Activated CD8-positive, alpha-beta T cell treated with anti-CD3 and anti-CD28 coated beads for 36 hours (primary cell): ENCODE measurements at regions not wholly inside any gene's neighbourhood (a gene's known extent, or its start where the extent isn't known, plus 50 kb on each side); places are given as distances from the start of the nearest gene placed in this dataset.

ENCODE experiments used
- ATAC-seq: fragments of 200-7000 bp; cut with Tn5 transposase; one replicate; pipeline ENCODE4 v1.10.0; 2021; ENCODE audit warnings: mild to moderate bottlenecking, moderate library complexity
- CTCF ChIA-PET: fragments of 350-600 bp; sonication (Branson Sonifier 250); formaldehyde crosslinking; loops from one replicate; lab custom pipeline; 2021; ENCODE audit warnings: antibody characterized with exemption; lab: Charles Lee
- POLR2A ChIA-PET: fragments of 350-600 bp; sonication (Branson Sonifier 250); formaldehyde crosslinking; loops from one replicate; lab custom pipeline; 2021; ENCODE audit warnings: antibody characterized with exemption; lab: Charles Lee
- DNase-seq: peaks from one replicate; pipeline ENCODE4 v3.0.0-alpha.2; 2020
- H3K27ac Mint-ChIP-seq: one replicate; pipeline ENCODE4 v1.8.0; 2021; ENCODE audit warnings: mild to moderate bottlenecking, mixed read lengths
- H3K27me3 Mint-ChIP-seq: one replicate; pipeline ENCODE4 v1.8.0; 2021; ENCODE audit warnings: mixed read lengths
- H3K36me3 Mint-ChIP-seq: one replicate; pipeline ENCODE4 v1.8.0; 2021; ENCODE audit warnings: low read depth, mixed read lengths
- H3K4me1 Mint-ChIP-seq: one replicate; pipeline ENCODE4 v1.8.0; 2021; ENCODE audit warnings: low read depth, mixed read lengths
- H3K4me3 Mint-ChIP-seq: one replicate; pipeline ENCODE4 v1.8.0; 2021; ENCODE audit warnings: mild to moderate bottlenecking, moderate library complexity, mixed read lengths
- H3K9me3 Mint-ChIP-seq: one replicate; pipeline ENCODE4 v1.8.0; 2021; ENCODE audit warnings: mixed read lengths
- intact Hi-C: fragments of 100-400 bp; cut with micrococcal nuclease; formaldehyde crosslinking; loops from one replicate; pipeline ENCODE4 v1.10.0; 2022
- TF ChIP-seq, protein P1 (sequence below): fragments of 200-600 bp; IDR thresholded peaks from one replicate; pipeline ENCODE4 v1.8.0; 2022; ENCODE audit warnings: antibody characterized with exemption, mild to moderate bottlenecking

DNA sequence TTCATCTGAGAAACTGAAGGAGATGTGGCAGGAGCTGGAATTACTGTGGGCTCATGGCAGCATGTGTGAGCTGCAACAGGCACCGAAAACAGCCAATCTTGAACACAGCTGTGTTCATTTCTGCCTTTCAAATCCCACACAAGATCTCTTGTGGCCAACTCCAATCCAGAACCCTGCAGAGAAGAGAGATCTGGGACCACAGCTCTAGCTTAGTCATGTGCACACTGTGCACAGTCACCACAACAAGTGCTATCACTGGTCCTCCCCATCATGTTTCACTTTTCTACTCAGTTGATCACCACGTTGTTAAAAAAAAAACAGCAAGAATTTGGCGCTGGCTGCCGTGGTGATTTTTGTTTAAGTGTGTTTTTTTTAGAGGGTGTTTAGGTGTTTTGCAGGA is 254.5 kb upstream of the ELAC2 start:
- H3K9me3 Mint-ChIP-seq, result no peaks in the 10 kb centered on the region
- CTCF ChIA-PET, result no interaction called here
- H3K4me1 Mint-ChIP-seq, result no peaks in the 10 kb centered on the region
- DNase-seq (no peak), ATAC-seq (no peak)
- intact Hi-C loops, result no loop called here
- H3K4me3 Mint-ChIP-seq, result no peak overlapping the region
- POLR2A ChIA-PET, result no interaction called here
- H3K27me3 Mint-ChIP-seq, result no peaks in the 10 kb centered on the region
- H3K27ac Mint-ChIP-seq, result no peak overlapping the region
- H3K36me3 Mint-ChIP-seq, result no peaks in the 10 kb centered on the region
- TF ChIP-seq, protein P1, sequence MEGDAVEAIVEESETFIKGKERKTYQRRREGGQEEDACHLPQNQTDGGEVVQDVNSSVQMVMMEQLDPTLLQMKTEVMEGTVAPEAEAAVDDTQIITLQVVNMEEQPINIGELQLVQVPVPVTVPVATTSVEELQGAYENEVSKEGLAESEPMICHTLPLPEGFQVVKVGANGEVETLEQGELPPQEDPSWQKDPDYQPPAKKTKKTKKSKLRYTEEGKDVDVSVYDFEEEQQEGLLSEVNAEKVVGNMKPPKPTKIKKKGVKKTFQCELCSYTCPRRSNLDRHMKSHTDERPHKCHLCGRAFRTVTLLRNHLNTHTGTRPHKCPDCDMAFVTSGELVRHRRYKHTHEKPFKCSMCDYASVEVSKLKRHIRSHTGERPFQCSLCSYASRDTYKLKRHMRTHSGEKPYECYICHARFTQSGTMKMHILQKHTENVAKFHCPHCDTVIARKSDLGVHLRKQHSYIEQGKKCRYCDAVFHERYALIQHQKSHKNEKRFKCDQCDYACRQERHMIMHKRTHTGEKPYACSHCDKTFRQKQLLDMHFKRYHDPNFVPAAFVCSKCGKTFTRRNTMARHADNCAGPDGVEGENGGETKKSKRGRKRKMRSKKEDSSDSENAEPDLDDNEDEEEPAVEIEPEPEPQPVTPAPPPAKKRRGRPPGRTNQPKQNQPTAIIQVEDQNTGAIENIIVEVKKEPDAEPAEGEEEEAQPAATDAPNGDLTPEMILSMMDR, result no peak

DNA sequence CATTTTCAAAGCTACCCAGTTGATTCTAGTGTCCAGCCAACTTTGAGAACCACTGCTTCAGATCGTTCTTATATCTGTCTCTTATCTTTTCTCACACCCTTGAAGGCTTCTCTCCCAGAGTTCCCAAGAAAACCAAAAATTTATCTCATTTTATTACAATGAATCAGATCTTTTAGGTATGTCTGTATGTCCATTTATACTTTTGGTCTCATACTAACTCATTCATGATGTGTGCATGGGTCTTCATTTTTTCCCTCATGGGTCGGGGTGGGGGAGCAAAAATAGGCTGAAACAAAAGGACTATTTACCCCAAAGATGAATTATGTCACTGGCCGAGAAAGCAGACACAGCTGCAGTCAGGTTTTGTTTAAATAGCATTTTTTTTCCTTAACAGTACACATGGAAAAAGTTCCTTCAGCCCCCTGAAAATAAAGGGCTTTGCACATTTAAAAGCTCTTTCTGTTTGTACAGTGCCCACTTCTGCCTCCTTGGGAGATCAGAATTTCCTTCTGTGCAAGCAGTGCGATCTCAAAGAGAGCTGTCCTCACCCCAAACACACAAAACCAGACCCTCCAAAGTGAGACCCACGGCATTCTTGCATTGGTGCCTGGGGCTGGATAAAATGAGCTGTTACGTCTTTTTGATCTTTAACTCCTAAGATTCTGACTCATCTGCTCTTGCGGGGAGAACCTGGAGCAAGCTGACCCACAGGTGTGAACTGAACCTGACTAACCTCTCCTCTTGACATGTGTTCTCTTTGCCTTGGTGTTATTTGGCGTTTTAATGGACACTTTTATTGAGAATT is 251.2 kb upstream of the ELAC2 start:
- DNase-seq (no peak), ATAC-seq (no peak)
- ChIA-PET POLR2A (interaction anchor here (1.3 kb wide), 1 partner anchor 16 kb away, joined by 3 read pairs; no protein-coding TSS in a partner anchor), CTCF (interaction anchor here (1.0 kb wide), 1 partner anchor 239 kb away, joined by 3 read pairs; no protein-coding TSS in a partner anchor)
- no peak overlapping the region for H3K4me3 Mint-ChIP-seq
- H3K36me3 Mint-ChIP-seq, result no peaks in the 10 kb centered on the region
- no peaks in the 10 kb centered on the region for H3K27me3 Mint-ChIP-seq
- no peak overlapping the region for H3K27ac Mint-ChIP-seq
- TF ChIP-seq, protein P1, result no peak
- intact Hi-C loops, result no loop called here
- no peaks in the 10 kb centered on the region for H3K9me3 Mint-ChIP-seq
- H3K4me1 Mint-ChIP-seq, result no peaks in the 10 kb centered on the region

DNA sequence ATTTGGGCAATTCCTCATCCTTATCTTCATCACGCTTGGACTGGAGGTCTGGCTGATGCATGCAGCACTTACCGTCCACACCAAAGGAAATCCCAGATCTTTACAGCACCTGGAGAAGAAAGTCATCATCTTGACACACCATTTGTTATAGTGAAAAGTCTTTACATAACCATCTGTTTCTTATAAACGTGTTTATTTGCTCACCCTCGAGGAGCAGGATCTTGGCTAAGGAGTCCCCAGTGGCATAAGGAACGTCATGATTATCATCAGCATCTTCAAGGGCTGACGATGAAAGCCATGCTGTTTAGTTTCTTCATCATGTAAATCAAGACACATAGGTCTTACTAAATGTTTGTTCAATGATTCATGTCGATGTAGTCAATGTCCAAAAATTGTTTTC is 248.8 kb upstream of the ELAC2 start:
- no peaks in the 10 kb centered on the region for H3K36me3 Mint-ChIP-seq
- DNase-seq (no peak), ATAC-seq (no peak)
- TF ChIP-seq, protein P1, result no peak
- no peaks in the 10 kb centered on the region for H3K27me3 Mint-ChIP-seq
- intact Hi-C loops, result no loop called here
- no peaks in the 10 kb centered on the region for H3K4me1 Mint-ChIP-seq
- H3K9me3 Mint-ChIP-seq, result no peaks in the 10 kb centered on the region
- H3K27ac Mint-ChIP-seq, result no peak overlapping the region
- POLR2A ChIA-PET, result no interaction called here
- CTCF ChIA-PET, result no interaction called here
- H3K4me3 Mint-ChIP-seq, result no peak overlapping the region

DNA sequence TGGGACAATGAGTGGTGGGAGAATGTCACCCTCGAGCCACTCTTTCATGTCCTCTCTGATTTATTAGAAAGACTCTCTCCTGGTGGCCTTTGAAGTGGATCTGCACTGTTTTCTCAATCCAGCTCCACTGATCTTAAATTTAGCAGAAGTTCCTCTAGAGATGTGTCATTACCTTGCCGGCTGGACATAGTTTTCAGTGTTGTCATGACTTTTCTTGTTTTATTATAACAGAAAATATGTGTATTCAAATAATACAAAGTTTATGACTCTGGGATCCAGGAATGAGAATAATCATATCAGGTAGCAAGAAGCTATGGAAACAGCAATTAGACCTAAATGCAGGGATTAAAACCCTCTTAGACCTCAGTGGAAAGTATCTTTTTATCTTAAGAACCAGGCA is 247.5 kb upstream of the ELAC2 start:
- ChIA-PET CTCF (no interaction called here), POLR2A (no interaction called here)
- Mint-ChIP-seq H3K36me3 (no peaks in the 10 kb centered on the region), H3K27ac (no peak overlapping the region), H3K4me1 (no peaks in the 10 kb centered on the region), H3K9me3 (no peaks in the 10 kb centered on the region), H3K27me3 (peaks cover 2% of the 10 kb centered on the region), H3K4me3 (no peak overlapping the region)
- TF ChIP-seq, protein P1, result no peak
- ATAC-seq (no peak), DNase-seq (no peak)
- intact Hi-C loops, result no loop called here

DNA sequence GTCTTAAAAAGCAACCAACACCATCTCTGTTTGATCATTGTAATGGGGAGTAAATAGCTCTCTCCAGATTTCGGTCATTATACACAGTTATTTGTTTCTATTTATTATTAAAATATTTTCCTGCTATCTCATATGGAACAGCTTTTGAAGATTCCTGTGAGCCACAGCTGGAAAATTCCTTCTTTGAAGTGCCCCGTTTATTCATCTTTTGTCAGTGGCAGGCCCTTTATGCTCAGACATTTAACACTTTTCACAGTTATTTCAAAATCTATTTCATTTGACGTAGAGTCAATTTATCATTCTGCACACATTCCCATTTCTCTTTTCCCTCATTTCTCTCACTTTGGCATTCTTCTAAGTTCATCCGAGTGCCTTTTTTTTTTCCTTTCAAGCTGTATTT is 245.9 kb upstream of the ELAC2 start:
- TF ChIP-seq, protein P1, result no peak
- CTCF ChIA-PET, result no interaction called here
- no peaks in the 10 kb centered on the region for H3K9me3 Mint-ChIP-seq
- no peak for ATAC-seq
- H3K4me3 Mint-ChIP-seq, result no peak overlapping the region
- POLR2A ChIA-PET, result no interaction called here
- no peaks in the 10 kb centered on the region for H3K4me1 Mint-ChIP-seq
- H3K36me3 Mint-ChIP-seq, result no peaks in the 10 kb centered on the region
- H3K27me3 Mint-ChIP-seq, result peaks cover 2% of the 10 kb centered on the region
- no peak overlapping the region for H3K27ac Mint-ChIP-seq
- DNase-seq, result no peak
- intact Hi-C loops, result no loop called here
